GM13977 (cell line): ENCODE measurements at regions not wholly inside any gene's neighbourhood (a gene's known extent, or its start where the extent isn't known, plus 50 kb on each side); places are given as distances from the start of the nearest gene placed in this dataset.

Source experiments
- DNase-seq: peaks from one replicate; pipeline ENCODE4 v3.0.0; 2012; ENCODE audit warnings: low spot score
- CTCF ChIP-seq: IDR thresholded peaks from 2 replicates; pipeline ENCODE4 v1.5.1; 2012; ENCODE audit warnings: mild to moderate bottlenecking, control low read depth; ENCODE audit not compliant: insufficient read depth; ENCODE audit errors: extremely low read depth, missing control alignments
- in situ Hi-C: fragments of 300-500 bp; cut with MboI; formaldehyde crosslinking; loops from one replicate; pipeline ENCODE4 v1.12.0; 2022; ENCODE audit warnings: low sequenced_read_pairs, low pct_unique_long_range_greater_than_20kb, mixed read lengths, inconsistent platforms; ENCODE audit not compliant: unreplicated experiment

DNA sequence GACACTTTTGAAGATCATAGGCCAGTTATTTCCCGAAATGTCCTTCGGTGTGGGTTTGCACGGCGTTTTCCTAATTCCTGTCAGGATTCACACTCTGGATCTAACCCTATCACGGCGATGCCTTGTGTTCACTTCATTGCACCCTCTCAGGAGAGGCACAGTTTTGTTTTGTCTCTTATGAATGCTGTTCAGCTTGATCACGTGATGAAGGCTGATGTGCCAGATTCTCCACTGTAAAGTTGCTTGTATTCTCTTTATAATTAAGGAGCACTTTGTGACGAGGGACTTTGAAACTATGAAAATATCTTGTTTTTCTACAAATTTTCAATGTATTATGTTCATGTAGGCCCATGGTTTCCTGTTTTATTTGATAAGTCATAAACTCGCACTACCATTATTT is 568.1 kb downstream of the ACTR3B start:
- no peak for TF ChIP-seq CTCF
- no peak for DNase-seq
- in situ Hi-C loops = no loop called here

DNA sequence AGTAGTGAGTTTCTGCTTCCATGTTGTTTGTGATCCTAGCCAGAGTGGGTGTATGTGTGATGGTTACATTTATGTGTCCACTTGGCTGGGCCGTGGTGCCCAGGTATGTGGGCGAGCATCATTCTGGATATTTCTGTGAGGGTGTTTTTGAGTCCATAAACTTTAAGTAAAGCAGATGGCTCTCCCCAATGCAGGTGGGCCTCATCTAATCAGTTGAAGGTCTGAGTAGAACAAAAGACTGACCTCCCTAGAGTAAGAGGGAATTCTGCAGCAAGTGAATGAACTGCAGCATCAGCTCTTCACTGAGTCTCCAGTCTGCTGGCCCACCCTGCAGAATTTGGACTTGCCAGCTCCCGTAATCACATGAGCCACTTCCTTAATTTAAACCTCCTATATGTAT is 571.9 kb downstream of the ACTR3B start:
- no peak for TF ChIP-seq CTCF
- in situ Hi-C loops = no loop called here
- DNase-seq = no peak

- no peak for DNase-seq
- in situ Hi-C loops = no loop called here
- no peak for TF ChIP-seq CTCF
Measured at GRCh38 chr7:153354071-153354470, 594.5 kb downstream of the ACTR3B start.

- in situ Hi-C loops = no loop called here
- TF ChIP-seq CTCF = no peak
- DNase-seq = no peak
Measured at GRCh38 chr7:153370092-153370491, 610.5 kb downstream of the ACTR3B start.

- in situ Hi-C loops = no loop called here
- TF ChIP-seq CTCF = no peak
- DNase-seq = no peak
Measured at GRCh38 chr7:153380636-153381035, 621.1 kb downstream of the ACTR3B start.

DNA sequence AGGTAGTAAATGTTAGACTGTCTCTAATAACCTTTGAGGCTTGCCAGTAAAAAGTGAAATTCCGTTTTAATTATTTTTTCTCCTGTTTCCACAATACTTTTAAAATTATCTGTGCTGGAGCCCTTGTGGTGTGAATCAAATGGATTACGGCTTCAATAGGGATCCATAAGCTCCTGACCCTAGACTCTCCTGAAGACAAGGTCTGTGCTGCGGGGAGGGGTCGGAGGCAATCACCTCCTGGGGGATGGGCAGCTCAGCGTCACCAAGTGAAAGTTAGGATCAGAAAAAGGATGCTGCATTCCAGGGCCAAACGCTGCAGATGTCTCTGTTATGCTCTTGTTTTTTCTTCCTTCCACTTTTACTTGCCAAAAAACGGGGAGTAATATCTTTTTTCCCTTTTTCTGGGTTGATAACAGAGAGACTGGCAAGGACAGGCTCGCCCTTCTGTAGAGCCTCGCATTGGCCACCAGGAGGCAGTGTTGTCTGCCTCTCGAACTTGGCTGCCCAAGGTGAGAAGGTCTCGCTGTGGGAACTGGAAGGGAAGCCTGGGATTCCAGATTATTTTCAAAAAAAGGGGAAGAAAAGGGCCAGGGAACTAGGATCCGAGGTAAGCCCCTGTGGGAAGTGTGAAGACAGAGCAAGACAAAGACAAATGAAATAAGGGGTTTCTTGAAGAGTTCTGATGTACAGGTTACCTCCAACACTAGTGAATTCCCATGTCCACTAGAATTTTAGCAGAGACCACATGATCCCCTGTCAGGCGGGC is 621.9 kb downstream of the ACTR3B start:
- in situ Hi-C loops = no loop called here
- DNase-seq = peak; percentile 24

More for the DNA sequence above, 621.9 kb downstream of the ACTR3B start:
- TF ChIP-seq CTCF = peak; percentile 86
